Breast epithelium (tissue), 3 donors: ENCODE measurements at regions not wholly inside any gene's neighbourhood (a gene's known extent, or its start where the extent isn't known, plus 50 kb on each side); places are given as distances from the start of the nearest gene placed in this dataset.

Source experiments
- POLR2A ChIP-seq: fragments of 450-650 bp; IDR thresholded peaks from one replicate; pipeline ENCODE4 v1.6.1; 2016; ENCODE audit warnings: antibody characterized with exemption, mild to moderate bottlenecking, moderate library complexity
- POLR2AphosphoS5 ChIP-seq, 3 donors: sonication (generic); formaldehyde crosslinking; IDR thresholded peaks; one replicate each; pipeline ENCODE4 v1.6.1; 2017; ENCODE audit warnings: antibody characterized with exemption in 3 of 3
- TF ChIP-seq, protein P1 (sequence below), 3 donors: fragments of 450-650 bp; IDR thresholded peaks; one replicate each; pipeline ENCODE4 v1.5.1; 2016 to 2017; ENCODE audit warnings: antibody characterized with exemption in 3 of 3, mild to moderate bottlenecking in 3 of 3, moderate library complexity in 3 of 3

DNA sequence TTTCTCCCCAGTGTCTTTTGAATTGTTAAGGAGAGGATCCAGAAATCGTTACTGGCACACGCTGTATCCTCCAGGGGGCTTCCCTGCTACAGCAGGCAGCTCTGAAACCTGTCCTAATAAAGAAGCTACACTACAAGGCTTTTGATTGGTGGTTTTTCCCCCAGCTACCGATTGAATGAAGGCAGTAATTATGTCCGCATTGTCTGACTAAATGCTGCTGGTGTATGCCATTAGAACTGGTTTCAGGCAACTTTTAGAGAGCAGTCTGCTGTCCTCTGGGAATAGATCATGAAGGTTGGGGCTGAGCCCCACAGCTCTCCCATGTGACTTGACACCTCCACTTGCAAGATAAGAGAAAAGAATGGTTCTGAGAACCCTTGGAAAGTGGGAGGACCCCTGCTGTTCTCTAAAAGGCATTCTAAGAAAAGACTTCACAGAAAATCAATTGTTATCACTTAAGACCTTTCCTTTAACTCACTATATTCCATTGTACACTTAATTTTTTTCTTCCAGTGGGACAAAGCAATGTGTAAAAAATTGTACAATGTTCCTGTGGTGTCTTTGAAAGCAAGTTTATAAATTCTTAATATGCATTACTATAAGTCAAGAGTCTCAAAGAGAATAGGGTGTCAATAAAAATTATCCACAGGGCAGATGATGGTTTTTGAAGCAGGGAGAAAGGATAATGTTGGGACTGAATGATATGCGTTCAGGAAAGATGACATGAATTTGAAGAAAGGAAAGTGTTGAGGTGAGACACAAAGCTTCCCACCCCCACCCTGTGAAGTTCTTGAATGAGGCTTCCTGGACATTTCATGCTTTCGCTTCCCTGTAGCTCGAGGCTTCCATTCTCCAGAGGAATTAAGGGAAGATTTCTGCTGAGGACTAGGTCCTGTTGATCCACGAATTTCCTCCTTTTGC lies 53.0 kb upstream of the DAZL start:
- TF ChIP-seq, protein P1, sequence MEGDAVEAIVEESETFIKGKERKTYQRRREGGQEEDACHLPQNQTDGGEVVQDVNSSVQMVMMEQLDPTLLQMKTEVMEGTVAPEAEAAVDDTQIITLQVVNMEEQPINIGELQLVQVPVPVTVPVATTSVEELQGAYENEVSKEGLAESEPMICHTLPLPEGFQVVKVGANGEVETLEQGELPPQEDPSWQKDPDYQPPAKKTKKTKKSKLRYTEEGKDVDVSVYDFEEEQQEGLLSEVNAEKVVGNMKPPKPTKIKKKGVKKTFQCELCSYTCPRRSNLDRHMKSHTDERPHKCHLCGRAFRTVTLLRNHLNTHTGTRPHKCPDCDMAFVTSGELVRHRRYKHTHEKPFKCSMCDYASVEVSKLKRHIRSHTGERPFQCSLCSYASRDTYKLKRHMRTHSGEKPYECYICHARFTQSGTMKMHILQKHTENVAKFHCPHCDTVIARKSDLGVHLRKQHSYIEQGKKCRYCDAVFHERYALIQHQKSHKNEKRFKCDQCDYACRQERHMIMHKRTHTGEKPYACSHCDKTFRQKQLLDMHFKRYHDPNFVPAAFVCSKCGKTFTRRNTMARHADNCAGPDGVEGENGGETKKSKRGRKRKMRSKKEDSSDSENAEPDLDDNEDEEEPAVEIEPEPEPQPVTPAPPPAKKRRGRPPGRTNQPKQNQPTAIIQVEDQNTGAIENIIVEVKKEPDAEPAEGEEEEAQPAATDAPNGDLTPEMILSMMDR (IDR thresholded peaks at IDR 0.05), result no peak
- TF ChIP-seq POLR2AphosphoS5 (IDR thresholded peaks at IDR 0.05) (no peak), POLR2A (no peak)
